ENCODE measurements at regions not wholly inside any gene's neighbourhood (a gene's known extent, or its start where the extent isn't known, plus 50 kb on each side); places are given as distances from the start of the nearest gene placed in this dataset.

DNA sequence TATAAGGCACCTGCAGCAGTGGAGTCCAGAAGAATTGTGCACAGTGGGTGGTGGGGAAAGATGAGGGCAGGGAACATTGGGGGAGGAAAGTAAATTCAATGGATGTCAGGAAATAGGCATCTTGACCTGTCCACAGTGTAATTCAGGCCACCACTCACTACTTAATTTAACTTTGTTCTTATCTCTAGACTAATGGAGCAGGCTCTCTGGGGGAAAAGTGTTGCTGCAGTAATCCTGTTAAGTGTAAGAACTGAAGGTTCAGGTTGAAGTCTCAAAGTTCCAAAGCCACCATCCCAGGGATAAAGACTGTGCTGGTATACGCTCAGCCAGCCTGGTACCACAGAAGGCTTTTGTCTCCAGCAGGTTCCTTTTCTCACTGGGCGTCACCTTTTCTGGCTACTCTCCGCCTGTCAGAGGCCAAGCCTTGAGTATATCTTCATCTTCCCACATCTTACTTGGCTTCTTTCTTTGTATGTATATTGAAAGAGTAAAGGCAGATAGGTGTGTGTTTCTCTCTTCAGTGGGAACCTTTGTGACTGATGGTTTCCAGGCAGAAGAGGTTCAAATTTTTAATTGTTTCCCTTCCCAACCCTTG, 150.9 kb upstream of the DMRT1 start:
- TF ChIP-seq, protein P1, sequence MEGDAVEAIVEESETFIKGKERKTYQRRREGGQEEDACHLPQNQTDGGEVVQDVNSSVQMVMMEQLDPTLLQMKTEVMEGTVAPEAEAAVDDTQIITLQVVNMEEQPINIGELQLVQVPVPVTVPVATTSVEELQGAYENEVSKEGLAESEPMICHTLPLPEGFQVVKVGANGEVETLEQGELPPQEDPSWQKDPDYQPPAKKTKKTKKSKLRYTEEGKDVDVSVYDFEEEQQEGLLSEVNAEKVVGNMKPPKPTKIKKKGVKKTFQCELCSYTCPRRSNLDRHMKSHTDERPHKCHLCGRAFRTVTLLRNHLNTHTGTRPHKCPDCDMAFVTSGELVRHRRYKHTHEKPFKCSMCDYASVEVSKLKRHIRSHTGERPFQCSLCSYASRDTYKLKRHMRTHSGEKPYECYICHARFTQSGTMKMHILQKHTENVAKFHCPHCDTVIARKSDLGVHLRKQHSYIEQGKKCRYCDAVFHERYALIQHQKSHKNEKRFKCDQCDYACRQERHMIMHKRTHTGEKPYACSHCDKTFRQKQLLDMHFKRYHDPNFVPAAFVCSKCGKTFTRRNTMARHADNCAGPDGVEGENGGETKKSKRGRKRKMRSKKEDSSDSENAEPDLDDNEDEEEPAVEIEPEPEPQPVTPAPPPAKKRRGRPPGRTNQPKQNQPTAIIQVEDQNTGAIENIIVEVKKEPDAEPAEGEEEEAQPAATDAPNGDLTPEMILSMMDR (conservative IDR thresholded peaks at IDR 0.05), result no peak
- TF ChIP-seq ZFX (IDR thresholded peaks at IDR 0.05), result no peak

Measured in C4-2B (cell line).